Caco-2 (cell line): ENCODE measurements at regions not wholly inside any gene's neighbourhood (a gene's known extent, or its start where the extent isn't known, plus 50 kb on each side); places are given as distances from the start of the nearest gene placed in this dataset.

Experiments
- BruUV-seq: library from RNA; stranded (reverse); fragments of 400-500 nt; replicated peaks from 2 replicates; lab custom pipeline; 2021; lab: Mats Ljungman, UMichigan
- CTCF ChIA-PET: fragments of 300-600 bp; sonication (Branson Sonifier 250); formaldehyde crosslinking; loops from one replicate; lab custom pipeline; 2022; ENCODE audit warnings: antibody characterized with exemption; lab: Charles Lee
- POLR2A ChIA-PET: fragments of 300-600 bp; sonication (Branson Sonifier 250); formaldehyde crosslinking; loops from one replicate; lab custom pipeline; 2022; ENCODE audit warnings: antibody characterized with exemption; lab: Charles Lee
- DNase-seq, 2 experiments: peaks; one replicate each; pipeline versions ENCODE4 v3.0.0 to v3.0.0-alpha.2; 2020 to 2022
- H3K27me3 ChIP-seq: replicated peaks from 2 replicates; pipeline ENCODE4 v1.6.0; 2011; ENCODE audit warnings: low read length; ENCODE audit not compliant: control insufficient read depth, insufficient read depth
- H3K36me3 ChIP-seq: 2 replicates; pipeline ENCODE4 v1.5.1; 2011; ENCODE audit warnings: low read length; ENCODE audit not compliant: control insufficient read depth, insufficient read depth
- H3K4me1 ChIP-seq: fragments of 250-450 bp; sonication (Bioruptor Pico); 2 replicates; pipeline ENCODE4 v1.5.1; 2020; ENCODE audit warnings: mild to moderate bottlenecking
- H3K4me3 ChIP-seq: 2 replicates; pipeline ENCODE4 v1.5.1; 2011; ENCODE audit warnings: low read depth, mild to moderate bottlenecking, control low read depth, low read length
- H3K9me3 ChIP-seq: fragments of 250-450 bp; sonication (Bioruptor Pico); 2 replicates; pipeline ENCODE4 v1.5.1; 2020; ENCODE audit warnings: mild to moderate bottlenecking, moderate library complexity
- H3K27ac Mint-ChIP-seq: one replicate; pipeline ENCODE4 v1.8.0; 2022; ENCODE audit warnings: mixed read lengths; ENCODE audit not compliant: unreplicated experiment
- H3K27me3 Mint-ChIP-seq: one replicate; pipeline ENCODE4 v1.8.0; 2022; ENCODE audit warnings: mixed read lengths; ENCODE audit not compliant: insufficient read depth, unreplicated experiment
- H3K36me3 Mint-ChIP-seq: one replicate; pipeline ENCODE4 v1.8.0; 2022; ENCODE audit warnings: mild to moderate bottlenecking, mixed read lengths; ENCODE audit not compliant: insufficient read depth, unreplicated experiment
- H3K4me1 Mint-ChIP-seq: one replicate; pipeline ENCODE4 v1.8.0; 2022; ENCODE audit warnings: low read depth, mixed read lengths; ENCODE audit not compliant: unreplicated experiment
- H3K4me3 Mint-ChIP-seq: one replicate; pipeline ENCODE4 v1.8.0; 2022; ENCODE audit warnings: mild to moderate bottlenecking, moderate library complexity, mixed read lengths; ENCODE audit not compliant: unreplicated experiment
- H3K9me3 Mint-ChIP-seq: one replicate; pipeline ENCODE4 v1.8.0; 2022; ENCODE audit warnings: mixed read lengths; ENCODE audit not compliant: unreplicated experiment
- CTCF ChIP-seq, 2 experiments: fragments of 200-600 bp in 1 of 2; IDR thresholded peaks; 1 replicate in 1 of 2; 2 replicates in 1 of 2; pipeline versions ENCODE4 v1.5.1 to v1.8.0; 2011 to 2022; ENCODE audit warnings: antibody characterized with exemption in 1 of 2, control low read depth in 1 of 2, inconsistent platforms in 1 of 2, low read depth in 1 of 2, low read length in 1 of 2, mild to moderate bottlenecking in 1 of 2, moderate library complexity in 1 of 2; ENCODE audit not compliant: insufficient read depth in 1 of 2, severe bottlenecking in 1 of 2, unreplicated experiment in 1 of 2
- intact Hi-C: fragments of 100-400 bp; cut with micrococcal nuclease; formaldehyde crosslinking; loops from one replicate; pipeline ENCODE4 v1.10.0; 2022; ENCODE audit not compliant: unreplicated experiment

- intact Hi-C loops, result no loop called here
- Mint-ChIP-seq H3K27ac (no peak overlapping the region), H3K4me1 (peaks cover 46% of the 10 kb centered on the region), H3K4me3 (no peak overlapping the region), H3K27me3 (no peaks in the 10 kb centered on the region), H3K36me3 (peaks cover 15% of the 10 kb centered on the region), H3K9me3 (no peaks in the 10 kb centered on the region)
- no peaks in the 10 kb centered on the region; the same call in 1 of the 2 replicates for H3K27me3 ChIP-seq
- H3K4me3 ChIP-seq, result no peak overlapping the region
- CTCF ChIA-PET, result no interaction called here
- no peak for TF ChIP-seq CTCF (IDR thresholded peaks at IDR 0.05; ENCODE audit: insufficient read depth in 1 of 2, low read depth in 1 of 2, low read length in 1 of 2, severe bottlenecking in 1 of 2, unreplicated experiment in 1 of 2)
- POLR2A ChIA-PET, result no interaction called here
- H3K36me3 ChIP-seq, result no peaks in the 10 kb centered on the region
- no TSS peak for BruUV-seq
- peaks cover 63% of the 10 kb centered on the region for H3K4me1 ChIP-seq
- H3K9me3 ChIP-seq, result no peaks in the 10 kb centered on the region; the same call in 1 of the 2 replicates
- DNase-seq, result no peak
These were observed 235.1 kb upstream of the ANKRD55 start for GRCh38 chr5:56468277-56468676.

- H3K9me3 Mint-ChIP-seq, result no peaks in the 10 kb centered on the region
- H3K4me3 ChIP-seq, result no peak overlapping the region
- H3K36me3 Mint-ChIP-seq, result peaks cover 13% of the 10 kb centered on the region
- no TSS peak for BruUV-seq
- H3K27me3 Mint-ChIP-seq, result no peaks in the 10 kb centered on the region
- H3K9me3 ChIP-seq, result no peaks in the 10 kb centered on the region
- H3K27ac Mint-ChIP-seq, result no peak overlapping the region
- TF ChIP-seq CTCF (IDR thresholded peaks at IDR 0.05; ENCODE audit: insufficient read depth in 1 of 2, low read depth in 1 of 2, low read length in 1 of 2, severe bottlenecking in 1 of 2, unreplicated experiment in 1 of 2), result no peak
- peaks cover 46% of the 10 kb centered on the region for H3K4me1 Mint-ChIP-seq
- intact Hi-C loops, result no loop called here
- ChIA-PET POLR2A (interaction anchor here (0.5 to 1.1 kb wide), 2 partner anchors 13 to 177 kb away, joined by 3 to 4 read pairs; no protein-coding TSS in a partner anchor), CTCF (no interaction called here)
- DNase-seq, result no peak
- H3K27me3 ChIP-seq, result no peaks in the 10 kb centered on the region; the same call in 1 of the 2 replicates
- no peaks in the 10 kb centered on the region for H3K36me3 ChIP-seq
- peaks cover 61% of the 10 kb centered on the region for H3K4me1 ChIP-seq
- no peak overlapping the region for H3K4me3 Mint-ChIP-seq
These were observed 234.1 kb upstream of the ANKRD55 start for GRCh38 chr5:56467176-56467717.

- intact Hi-C loops, result no loop called here
- Mint-ChIP-seq H3K4me1 (peaks cover 37% of the 10 kb centered on the region), H3K27ac (peak overlapping the region; percentile 0), H3K36me3 (peaks cover 6% of the 10 kb centered on the region), H3K9me3 (no peaks in the 10 kb centered on the region), H3K27me3 (no peaks in the 10 kb centered on the region), H3K4me3 (no peak overlapping the region)
- Histone ChIP-seq H3K4me3 (no peak overlapping the region), H3K27me3 (no peaks in the 10 kb centered on the region; the same call in 1 of the 2 replicates), H3K9me3 (no peaks in the 10 kb centered on the region), H3K36me3 (no peaks in the 10 kb centered on the region), H3K4me1 (peaks cover 55% of the 10 kb centered on the region)
- ChIA-PET POLR2A (no interaction called here), CTCF (no interaction called here)
- BruUV-seq, result no TSS peak
- TF ChIP-seq CTCF (IDR thresholded peaks at IDR 0.05; ENCODE audit: insufficient read depth in 1 of 2, low read depth in 1 of 2, low read length in 1 of 2, severe bottlenecking in 1 of 2, unreplicated experiment in 1 of 2), result no peak
- DNase-seq, result no peak
These were observed 233.1 kb upstream of the ANKRD55 start for GRCh38 chr5:56466136-56466816.
